IPS-NIHi11 (cell line): ENCODE measurements at regions not wholly inside any gene's neighbourhood (a gene's known extent, or its start where the extent isn't known, plus 50 kb on each side); places are given as distances from the start of the nearest gene placed in this dataset.

Source experiments
- DNase-seq: peaks from one replicate; pipeline ENCODE4 v3.0.0; 2012; ENCODE audit warnings: mixed read lengths, low spot score

GRCh38 chr6:104574135-104574750 lies 285.5 kb downstream of the HACE1 start:
- DNase-seq: no peak

- no peak for DNase-seq
These were observed 286.4 kb downstream of the HACE1 start for GRCh38 chr6:104573350-104573749.

GRCh38 chr6:104572901-104573300 lies 286.8 kb downstream of the HACE1 start:
- DNase-seq: no peak

GRCh38 chr6:104566411-104566810 lies 293.3 kb downstream of the HACE1 start:
- DNase-seq: no peak

GRCh38 chr6:104563306-104563705 lies 296.4 kb downstream of the HACE1 start:
- DNase-seq: no peak

- no peak for DNase-seq
These were observed 300.1 kb downstream of the HACE1 start for GRCh38 chr6:104559435-104560202.

GRCh38 chr6:104558746-104559145 lies 301.0 kb downstream of the HACE1 start:
- no peak for DNase-seq

GRCh38 chr6:104548297-104548696 lies 311.4 kb downstream of the HACE1 start:
- DNase-seq: no peak

- DNase-seq: no peak
These were observed 318.3 kb downstream of the HACE1 start for GRCh38 chr6:104541411-104541810.

GRCh38 chr6:104540743-104541142 lies 319.0 kb downstream of the HACE1 start:
- DNase-seq: no peak

GRCh38 chr6:104539173-104539572 lies 320.5 kb downstream of the HACE1 start:
- no peak for DNase-seq

GRCh38 chr6:104537872-104538271 lies 321.8 kb downstream of the HACE1 start:
- no peak for DNase-seq

- no peak for DNase-seq
These were observed 322.5 kb downstream of the HACE1 start for GRCh38 chr6:104537180-104537579.

GRCh38 chr6:104532462-104532861 lies 327.3 kb downstream of the HACE1 start:
- no peak for DNase-seq

- DNase-seq: no peak
These were observed 328.1 kb downstream of the HACE1 start for GRCh38 chr6:104531646-104532045.

GRCh38 chr6:104527761-104528415 lies 331.8 kb downstream of the HACE1 start:
- peak; percentile 39 for DNase-seq

- DNase-seq: no peak
These were observed 332.4 kb downstream of the HACE1 start for GRCh38 chr6:104527311-104527710.

GRCh38 chr6:104526376-104526775 lies 333.3 kb downstream of the HACE1 start:
- DNase-seq: no peak

GRCh38 chr6:104525677-104526322 lies 333.9 kb downstream of the HACE1 start:
- DNase-seq: peak; percentile 88

GRCh38 chr6:104522533-104522932 lies 337.2 kb downstream of the HACE1 start:
- no peak for DNase-seq

- DNase-seq: no peak
These were observed 338.5 kb downstream of the HACE1 start for GRCh38 chr6:104521176-104521575.

- no peak for DNase-seq
These were observed 340.2 kb downstream of the HACE1 start for GRCh38 chr6:104519566-104519965.

- DNase-seq: no peak
These were observed 350.4 kb downstream of the HACE1 start for GRCh38 chr6:104509355-104509754.
